EH (cell line): ENCODE measurements at regions not wholly inside any gene's neighbourhood (a gene's known extent, or its start where the extent isn't known, plus 50 kb on each side); places are given as distances from the start of the nearest gene placed in this dataset.
"Not testable (repeated sequence)": the region's sequence is repeated elsewhere in the genome, so short reads cannot be mapped to it uniquely, and the experiment has no call there.

Experiments used
- DNase-seq: peaks from one replicate; pipeline ENCODE4 v3.0.0-alpha.2; 2015; ENCODE audit warnings: low read depth

GRCh38 chr3:197459571-197459970 lies 96.2 kb downstream of the BDH1 start:
- DNase-seq = not testable (repeated sequence)

GRCh38 chr3:197458906-197459470 lies 96.8 kb downstream of the BDH1 start:
- DNase-seq = no peak

DNA sequence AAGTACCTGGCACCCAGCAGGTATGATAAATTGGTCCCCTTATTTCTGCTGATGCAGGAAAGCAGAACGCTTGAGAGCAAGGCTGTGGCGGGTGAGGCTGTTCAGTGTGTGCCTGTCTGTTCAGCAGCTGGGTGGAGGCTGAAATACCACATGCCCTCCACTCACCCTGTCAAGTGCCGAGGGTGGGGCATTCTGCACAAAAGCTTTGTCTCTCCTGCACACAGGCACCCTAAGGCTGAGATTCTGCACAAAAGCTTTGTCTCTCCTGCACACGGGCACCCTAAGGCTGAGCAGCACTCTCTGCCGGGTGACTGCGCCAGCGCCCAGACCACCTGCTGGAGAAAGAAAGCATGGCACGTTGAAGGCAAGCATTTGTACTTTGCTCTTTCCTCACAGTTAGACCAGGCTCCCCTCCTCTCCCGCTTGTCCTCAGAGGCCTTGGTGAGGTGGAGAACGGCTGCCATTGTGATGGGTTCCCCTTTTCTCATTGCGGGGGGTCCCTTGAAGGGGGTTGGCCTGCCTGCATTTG lies 97.5 kb downstream of the BDH1 start:
- DNase-seq = no peak

GRCh38 chr3:197456261-197457091 lies 99.3 kb downstream of the BDH1 start:
- peak; percentile 96 for DNase-seq

DNA sequence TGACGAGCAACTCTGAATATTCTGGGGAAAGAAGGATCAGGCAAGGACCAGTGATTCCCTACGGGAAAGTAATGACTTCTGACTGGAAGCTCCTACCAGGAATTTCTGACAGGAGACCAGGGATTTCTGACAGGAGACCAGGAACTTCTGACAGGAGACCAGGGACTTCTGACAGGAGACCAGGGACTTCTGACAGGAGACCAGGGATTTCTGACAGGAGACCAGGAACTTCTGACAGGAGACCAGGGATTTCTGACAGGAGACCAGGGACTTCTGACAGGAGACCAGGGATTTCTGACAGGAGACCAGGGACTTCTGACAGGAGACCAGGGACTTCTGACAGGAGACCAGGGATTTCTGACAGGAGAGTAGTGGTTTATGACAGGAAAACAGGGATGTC lies 100.9 kb downstream of the BDH1 start:
- DNase-seq = not testable (repeated sequence)

DNA sequence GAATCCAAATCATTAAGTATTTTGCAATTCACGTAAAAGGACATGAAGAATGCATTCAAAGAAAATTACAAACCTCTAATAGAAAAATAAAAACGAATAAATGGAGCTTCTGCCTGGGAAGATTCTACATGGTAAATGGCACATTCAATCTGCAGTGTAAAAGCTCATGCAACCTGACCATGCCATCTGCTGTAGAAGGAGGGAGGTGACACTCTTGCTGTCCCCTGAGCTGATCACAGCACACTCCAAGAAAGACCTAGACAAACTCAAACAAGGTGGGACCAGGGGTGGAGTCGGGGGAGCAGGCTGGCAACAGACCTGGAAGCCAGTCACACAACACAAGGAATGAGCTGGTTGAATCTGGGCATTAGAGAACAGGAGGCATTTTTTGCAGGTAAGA lies 101.8 kb downstream of the BDH1 start:
- DNase-seq = peak; percentile 56

- no peak for DNase-seq
Measured at GRCh38 chr3:197450810-197451209, 105.0 kb downstream of the BDH1 start.

GRCh38 chr3:197450308-197450707 lies 105.5 kb downstream of the BDH1 start:
- no peak for DNase-seq

GRCh38 chr3:197449181-197449580 lies 106.6 kb downstream of the BDH1 start:
- peak; percentile 18 for DNase-seq

DNA sequence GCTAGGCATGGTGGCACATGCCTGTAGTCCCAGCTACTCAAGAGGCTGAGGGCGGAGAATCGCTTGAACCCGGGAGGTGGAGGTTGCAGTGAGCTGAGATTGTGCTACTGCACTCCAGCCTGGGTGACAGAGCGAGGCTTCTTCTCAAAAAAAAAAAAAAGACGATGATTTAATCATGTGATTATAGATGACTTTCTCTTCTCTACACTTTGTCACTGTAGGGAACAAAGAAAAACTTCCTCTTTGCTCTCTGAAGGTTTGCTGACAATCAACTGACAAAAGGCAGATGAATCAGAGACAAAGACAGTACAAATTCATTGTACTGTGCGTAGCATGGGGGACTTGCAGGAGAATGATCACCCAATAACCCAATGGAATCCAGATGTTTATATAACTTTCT lies 108.0 kb downstream of the BDH1 start:
- not testable (repeated sequence) for DNase-seq

DNA sequence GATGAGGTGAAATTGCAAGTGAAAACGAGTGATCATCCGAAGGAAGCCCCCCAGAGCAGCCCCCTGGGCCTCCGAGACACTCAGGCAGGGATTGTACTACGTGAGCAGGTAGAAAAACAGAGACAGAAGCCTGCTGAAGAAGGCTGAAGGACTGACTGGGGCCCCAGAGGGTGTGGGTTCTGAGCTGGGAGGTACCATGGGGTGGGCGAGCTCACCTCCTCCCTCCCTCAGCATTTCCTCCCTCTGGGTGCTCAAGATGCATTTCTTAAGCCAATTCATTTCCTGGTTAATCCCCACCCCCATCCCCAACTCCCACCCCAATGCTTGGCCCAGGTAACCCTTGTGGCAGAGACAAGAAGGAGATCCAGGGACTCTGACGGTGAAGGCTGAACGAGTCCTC lies 108.7 kb downstream of the BDH1 start:
- DNase-seq = no peak

DNA sequence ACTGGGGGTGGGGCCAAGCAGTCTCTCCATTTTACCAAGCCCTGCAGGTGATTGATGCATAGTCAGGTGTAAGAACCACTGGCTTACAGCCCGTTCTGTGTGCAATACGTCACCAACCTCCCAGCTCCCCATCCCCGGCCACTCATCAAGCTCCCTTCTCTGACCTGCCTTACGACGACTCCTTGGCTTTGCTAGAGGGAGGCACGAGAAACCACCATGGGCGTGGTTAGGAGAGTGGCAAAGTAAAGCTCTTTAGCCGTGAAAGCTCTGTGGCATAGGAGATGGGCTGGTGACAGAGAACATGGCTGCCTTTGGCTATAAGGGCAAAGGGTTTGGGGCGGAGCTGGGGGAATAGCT lies 109.1 kb downstream of the BDH1 start:
- no peak for DNase-seq

- DNase-seq = no peak
Measured at GRCh38 chr3:197445896-197446699, 109.7 kb downstream of the BDH1 start.

DNA sequence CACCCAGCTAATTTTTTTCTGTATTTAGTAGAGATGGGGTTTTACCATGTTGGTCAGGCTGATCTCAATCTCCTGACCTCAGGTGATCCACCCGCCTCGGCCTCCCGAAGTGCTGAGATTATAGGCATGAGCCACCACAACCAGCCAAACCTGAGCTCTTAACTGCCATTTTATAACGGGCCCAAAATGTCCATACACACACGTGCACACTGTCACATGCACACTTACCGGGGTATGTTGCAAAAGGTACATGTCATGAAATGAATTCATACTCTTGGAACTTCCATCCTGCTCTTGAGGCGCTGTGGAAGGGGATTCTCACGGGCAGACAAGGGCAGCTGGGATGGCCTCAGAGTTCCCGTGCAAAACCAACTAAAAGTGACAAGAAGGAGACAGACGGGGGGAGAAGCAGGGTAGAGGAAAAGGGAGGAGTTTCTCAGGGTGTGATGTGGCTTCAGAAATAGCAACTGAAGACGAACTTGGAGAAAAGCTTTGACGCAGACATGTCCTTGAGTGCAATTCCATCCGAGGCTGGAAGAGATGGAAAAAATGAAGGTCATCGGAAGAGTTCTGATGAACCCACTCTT lies 110.9 kb downstream of the BDH1 start:
- DNase-seq = no peak

GRCh38 chr3:197443506-197443905 lies 112.3 kb downstream of the BDH1 start:
- no peak for DNase-seq

DNA sequence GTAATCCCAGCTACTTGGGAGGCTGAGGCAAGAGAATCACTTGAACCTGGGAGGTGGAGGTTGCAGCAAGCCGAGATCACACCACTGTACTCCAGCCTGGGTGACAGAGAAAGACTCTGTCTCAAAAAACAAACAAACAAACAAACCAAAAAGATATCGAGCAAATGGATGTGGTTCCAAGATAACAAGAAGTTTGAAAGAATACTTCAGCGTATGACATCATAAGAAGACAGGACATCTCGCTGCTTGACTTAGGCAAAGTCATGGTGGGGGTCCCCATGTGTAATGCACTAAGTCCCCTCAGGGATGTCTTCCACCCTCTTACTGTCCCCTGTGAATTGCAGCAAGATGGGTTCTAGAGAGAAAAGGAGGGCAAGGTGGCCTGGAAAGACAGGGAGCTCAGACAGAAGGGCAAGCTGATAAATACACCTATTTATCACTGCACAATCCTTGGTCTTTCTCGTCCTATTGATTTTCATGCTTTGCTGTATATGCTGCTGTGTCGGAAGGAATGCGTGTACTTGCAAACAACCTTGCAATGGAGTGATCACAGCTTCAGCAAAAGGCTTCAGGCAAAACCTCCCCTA lies 115.0 kb downstream of the BDH1 start:
- no peak for DNase-seq

- DNase-seq = no peak
Measured at GRCh38 chr3:197438906-197439305, 116.9 kb downstream of the BDH1 start.

DNA sequence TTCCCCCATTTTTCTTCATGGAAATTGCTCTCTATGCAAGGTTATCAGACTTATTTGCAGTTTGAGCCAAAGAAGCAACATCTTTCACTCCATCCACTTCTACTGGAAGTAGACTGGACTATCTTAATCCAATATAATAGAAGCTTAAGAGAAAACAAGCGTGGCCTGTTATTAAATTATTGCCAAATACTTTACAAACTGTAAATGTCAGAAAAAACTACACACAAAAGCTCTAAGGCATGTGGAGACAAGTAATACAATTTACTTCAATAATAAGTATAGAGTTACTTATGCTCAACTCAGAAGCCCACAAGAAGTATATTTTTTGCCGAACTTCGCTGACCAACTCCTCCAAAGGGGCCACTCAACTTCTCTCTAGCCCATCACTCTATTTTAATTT lies 120.3 kb downstream of the BDH1 start:
- no peak for DNase-seq

GRCh38 chr3:197434830-197435229 lies 120.9 kb downstream of the BDH1 start:
- no peak for DNase-seq

DNA sequence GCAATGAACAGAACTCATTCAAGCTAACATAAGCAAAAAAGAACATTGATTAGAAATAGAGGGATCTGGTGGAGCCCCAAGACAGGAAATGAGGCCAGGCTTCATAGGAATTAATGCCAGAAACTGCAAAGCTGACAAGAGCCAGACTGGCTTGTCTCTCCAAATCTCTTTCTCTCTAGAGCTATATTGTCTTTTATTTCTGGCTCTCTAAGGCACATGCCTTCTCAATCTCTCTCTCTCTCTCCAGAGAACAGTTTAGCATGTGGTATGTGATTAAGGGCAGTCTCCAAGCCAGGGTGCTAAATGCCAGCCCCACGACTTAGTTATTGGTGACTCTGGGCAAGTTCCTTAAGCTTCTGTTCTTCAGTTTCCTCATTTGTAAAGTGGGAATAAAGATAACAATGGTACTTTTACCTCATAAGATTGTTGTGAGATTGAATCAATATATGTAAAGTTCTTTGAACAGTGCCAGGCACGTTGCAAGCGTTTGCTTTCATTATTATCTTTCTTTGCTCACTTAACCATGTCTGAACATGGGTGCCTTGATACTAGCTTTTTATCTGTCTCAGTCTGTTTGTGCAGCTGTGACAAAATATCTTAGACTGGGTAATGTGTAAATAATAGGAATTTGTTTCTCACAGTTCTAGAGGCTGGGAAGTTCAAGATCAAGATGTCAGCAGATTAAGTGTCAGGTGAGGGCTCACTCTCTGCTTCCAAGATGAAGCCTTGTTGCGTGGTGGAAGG lies 123.2 kb downstream of the BDH1 start:
- DNase-seq = peak; percentile 5

DNA sequence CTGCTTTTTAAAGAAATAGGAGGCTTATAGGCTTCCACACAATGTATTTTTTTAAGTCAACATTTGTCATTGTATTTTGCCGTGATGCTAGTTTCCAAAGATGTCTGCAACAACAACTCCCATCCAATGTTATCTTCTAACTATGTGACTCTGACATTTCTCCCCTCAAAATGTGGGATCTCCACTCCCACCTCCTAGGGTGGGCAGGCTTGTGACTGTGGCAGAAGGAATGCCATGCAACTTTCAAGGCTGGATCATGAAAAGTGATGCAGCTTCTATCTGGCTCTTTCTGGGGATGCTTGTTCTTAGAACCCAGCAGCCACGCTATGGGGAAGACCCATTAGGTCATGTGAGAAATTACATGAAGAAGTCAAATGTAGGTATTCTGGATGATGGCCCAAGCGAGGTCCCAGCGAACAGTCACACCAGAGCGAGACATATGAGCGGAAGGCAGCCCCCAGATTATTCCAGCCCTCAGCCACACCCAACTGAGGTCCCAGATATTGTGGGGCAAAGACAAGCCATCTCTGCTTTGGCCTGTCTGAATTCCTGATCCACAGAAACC lies 124.3 kb downstream of the BDH1 start:
- peak; percentile 52 for DNase-seq
